Hepatocyte (in vitro differentiated cells): ENCODE measurements at regions not wholly inside any gene's neighbourhood (a gene's known extent, or its start where the extent isn't known, plus 50 kb on each side); places are given as distances from the start of the nearest gene placed in this dataset.

Experiments used
- DNase-seq: peaks from one replicate; pipeline ENCODE4 v3.0.0-alpha.2; 2016; ENCODE audit warnings: low spot score
- H2AFZ ChIP-seq: fragments of 200-600 bp; sonication (generic); 2 replicates; pipeline ENCODE4 v1.6.0; 2016; ENCODE audit warnings: antibody characterized with exemption, mild to moderate bottlenecking
- H3K27ac ChIP-seq: fragments of 200-600 bp; sonication (generic); 2 replicates; pipeline ENCODE4 v1.5.1; 2016; ENCODE audit warnings: mild to moderate bottlenecking
- H3K27me3 ChIP-seq: fragments of 200-600 bp; sonication (generic); 2 replicates; pipeline ENCODE4 v1.6.1; 2016
- H3K36me3 ChIP-seq: fragments of 200-600 bp; sonication (generic); replicated peaks from 2 replicates; pipeline ENCODE4 v1.5.1; 2016; ENCODE audit warnings: low read depth; ENCODE audit not compliant: insufficient read depth
- H3K4me1 ChIP-seq: fragments of 200-600 bp; sonication (generic); 2 replicates; pipeline ENCODE4 v1.5.1; 2016; ENCODE audit warnings: mild to moderate bottlenecking, moderate library complexity; ENCODE audit not compliant: insufficient read depth
- H3K4me2 ChIP-seq: fragments of 200-600 bp; sonication (generic); 2 replicates; pipeline ENCODE4 v1.6.0; 2016
- H3K4me3 ChIP-seq: fragments of 200-600 bp; sonication (generic); 2 replicates; pipeline ENCODE4 v1.5.1; 2016; ENCODE audit warnings: mild to moderate bottlenecking
- H3K79me2 ChIP-seq: fragments of 200-600 bp; sonication (generic); 2 replicates; pipeline ENCODE4 v1.6.0; 2017; ENCODE audit warnings: mild to moderate bottlenecking
- H3K9me2 ChIP-seq: fragments of 200-600 bp; sonication (generic); replicated peaks from 2 replicates; pipeline ENCODE4 v1.6.0; 2017; ENCODE audit warnings: mild to moderate bottlenecking; ENCODE audit not compliant: insufficient read depth
- H3K9me3 ChIP-seq: fragments of 200-600 bp; sonication (generic); 2 replicates; pipeline ENCODE4 v1.5.1; 2016; ENCODE audit warnings: low read depth, mild to moderate bottlenecking
- H4K20me1 ChIP-seq: fragments of 200-600 bp; sonication (generic); 2 replicates; pipeline ENCODE4 v1.6.0; 2016; ENCODE audit warnings: mild to moderate bottlenecking; ENCODE audit not compliant: insufficient read depth, poor library complexity, severe bottlenecking
- CTCF ChIP-seq: fragments of 200-600 bp; sonication (generic); IDR thresholded peaks from 2 replicates; pipeline ENCODE4 v1.5.1; 2016; ENCODE audit warnings: antibody characterized with exemption, mild to moderate bottlenecking; ENCODE audit not compliant: poor library complexity
- EZH2 ChIP-seq: fragments of 200-600 bp; sonication (generic); IDR thresholded peaks from 2 replicates; pipeline ENCODE4 v1.6.1; 2016; ENCODE audit warnings: antibody characterized with exemption, mild to moderate bottlenecking, borderline replicate concordance
- EZH2phosphoT487 ChIP-seq: fragments of 200-600 bp; sonication (generic); IDR thresholded peaks from one replicate; pipeline ENCODE4 v1.6.1; 2018; ENCODE audit warnings: antibody characterized with exemption, mild to moderate bottlenecking, low read depth, moderate library complexity; ENCODE audit not compliant: unreplicated experiment, severe bottlenecking
- WGBS: methylation state at CpG from one replicate; pipeline ENCODE4 v1.1.6; 2016; ENCODE audit warnings: low lambda C conversion rate; ENCODE audit errors: missing lambda C conversion rate; 5-methylcytosine and 5-hydroxymethylcytosine counted together

- 84% methylated on average over 6 of the region's 6 CpGs for WGBS
- Histone ChIP-seq H3K4me3 (no peak overlapping the region), H3K36me3 (no peaks in the 10 kb centered on the region), H3K9me2 (no peaks in the 10 kb centered on the region), H2AFZ (no peak overlapping the region), H3K79me2 (no peaks in the 10 kb centered on the region), H3K4me1 (no peaks in the 10 kb centered on the region), H3K27me3 (no peaks in the 10 kb centered on the region), H4K20me1 (no peaks in the 10 kb centered on the region), H3K9me3 (no peaks in the 10 kb centered on the region), H3K27ac (no peak overlapping the region), H3K4me2 (no peak overlapping the region)
- no peak for TF ChIP-seq CTCF
- TF ChIP-seq EZH2phosphoT487: no peak
- no peak for TF ChIP-seq EZH2
- no peak for DNase-seq
Observed at GRCh38 chr1:24253571-24253970, 65.6 kb upstream of the GRHL3 start.

GRCh38 chr1:24252185-24252780 lies 65.2 kb upstream of the IFNLR1 start:
- Histone ChIP-seq H3K4me3 (no peak overlapping the region), H3K36me3 (no peaks in the 10 kb centered on the region), H4K20me1 (no peaks in the 10 kb centered on the region), H3K4me2 (no peak overlapping the region), H3K9me3 (no peaks in the 10 kb centered on the region), H3K4me1 (no peaks in the 10 kb centered on the region), H3K27ac (no peak overlapping the region), H2AFZ (no peak overlapping the region), H3K9me2 (no peaks in the 10 kb centered on the region), H3K27me3 (no peaks in the 10 kb centered on the region), H3K79me2 (no peaks in the 10 kb centered on the region)
- 74% methylated on average over 2 of the region's 2 CpGs for WGBS
- no peak for TF ChIP-seq EZH2
- TF ChIP-seq EZH2phosphoT487: no peak
- no peak for TF ChIP-seq CTCF
- DNase-seq: no peak

GRCh38 chr1:24251501-24251900 lies 64.4 kb upstream of the IFNLR1 start:
- no peak overlapping the region for H2AFZ ChIP-seq
- no peak overlapping the region for H3K27ac ChIP-seq
- H3K9me2 ChIP-seq: no peaks in the 10 kb centered on the region
- H3K79me2 ChIP-seq: no peaks in the 10 kb centered on the region
- H3K36me3 ChIP-seq: no peaks in the 10 kb centered on the region
- no peaks in the 10 kb centered on the region for H3K9me3 ChIP-seq
- H4K20me1 ChIP-seq: no peaks in the 10 kb centered on the region
- H3K4me1 ChIP-seq: no peaks in the 10 kb centered on the region
- no peak overlapping the region for H3K4me3 ChIP-seq
- no peaks in the 10 kb centered on the region for H3K27me3 ChIP-seq
- TF ChIP-seq EZH2 (no peak), CTCF (no peak), EZH2phosphoT487 (no peak)
- DNase-seq: no peak
- H3K4me2 ChIP-seq: no peak overlapping the region
- 93% methylated on average over 2 of the region's 2 CpGs for WGBS
